Mucosa of stomach (tissue), 1 donor: ENCODE measurements at regions not wholly inside any gene's neighbourhood (a gene's known extent, or its start where the extent isn't known, plus 50 kb on each side); places are given as distances from the start of the nearest gene placed in this dataset.
"Not testable (repeated sequence)": the region's sequence is repeated elsewhere in the genome, so short reads cannot be mapped to it uniquely, and the experiment has no call there.

Source experiments
- H3K27me3 ChIP-seq: one replicate; pipeline ENCODE4 v1.7.0; 2013; ENCODE audit warnings: mild to moderate bottlenecking, low read length; ENCODE audit not compliant: control insufficient read depth, insufficient read depth
- H3K36me3 ChIP-seq: one replicate; pipeline ENCODE4 v1.7.0; 2013; ENCODE audit warnings: low read length; ENCODE audit not compliant: control insufficient read depth, insufficient read depth
- H3K4me1 ChIP-seq: one replicate; pipeline ENCODE4 v1.7.0; 2013; ENCODE audit warnings: mild to moderate bottlenecking, low read length; ENCODE audit not compliant: control insufficient read depth, insufficient read depth
- H3K4me3 ChIP-seq: one replicate; pipeline ENCODE4 v1.7.0; 2013; ENCODE audit warnings: low read length
- H3K9ac ChIP-seq: one replicate; pipeline ENCODE4 v1.7.0; 2013; ENCODE audit warnings: mild to moderate bottlenecking, low read length, moderate library complexity
- H3K9me3 ChIP-seq: one replicate; pipeline ENCODE4 v1.7.0; 2013; ENCODE audit warnings: mild to moderate bottlenecking, low read length, moderate library complexity; ENCODE audit not compliant: control insufficient read depth
- donor health status: Pancreatic carcinoma.

GRCh38 chr1:166410083-166410385 is 243.2 kb upstream of the FAM78B start:
- Histone ChIP-seq H3K9me3 (no peaks in the 10 kb centered on the region), H3K36me3 (no peaks in the 10 kb centered on the region), H3K27me3 (no peaks in the 10 kb centered on the region), H3K4me3 (no peak overlapping the region), H3K9ac (no peak overlapping the region), H3K4me1 (no peaks in the 10 kb centered on the region)

DNA sequence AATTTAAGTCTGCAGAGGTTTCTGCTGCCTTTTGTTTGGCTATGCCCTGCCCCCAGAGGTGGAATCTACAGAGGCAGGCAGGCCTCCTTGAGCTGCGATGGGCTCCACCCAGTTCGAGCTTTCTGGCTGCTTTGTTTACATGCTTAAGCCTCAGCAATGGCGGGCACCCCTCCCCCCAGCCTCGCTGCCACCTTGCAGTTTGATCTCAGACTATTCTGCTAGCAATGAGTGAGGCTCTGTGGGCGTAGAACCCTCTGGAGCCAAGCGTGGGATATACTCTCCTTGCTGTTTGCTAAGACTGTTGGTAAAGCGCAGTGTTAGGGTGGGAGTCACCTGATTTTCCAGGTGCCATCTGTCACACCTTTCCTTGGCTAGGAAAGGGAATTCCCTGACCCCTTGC is 250.0 kb upstream of the FAM78B start:
- not testable (repeated sequence) for H3K4me1 ChIP-seq

GRCh38 chr1:166418344-166418933 is 251.6 kb upstream of the FAM78B start:
- no peak overlapping the region for H3K9ac ChIP-seq
- no peaks in the 10 kb centered on the region for H3K4me1 ChIP-seq
- no peak overlapping the region for H3K4me3 ChIP-seq
- no peaks in the 10 kb centered on the region for H3K36me3 ChIP-seq
- no peaks in the 10 kb centered on the region for H3K9me3 ChIP-seq
- no peaks in the 10 kb centered on the region for H3K27me3 ChIP-seq

More for the DNA sequence above, 250.0 kb upstream of the FAM78B start:
- H3K4me3 ChIP-seq, H3K36me3 ChIP-seq, H3K27me3 ChIP-seq, H3K9me3 ChIP-seq, H3K9ac ChIP-seq: not testable (repeated sequence)

DNA sequence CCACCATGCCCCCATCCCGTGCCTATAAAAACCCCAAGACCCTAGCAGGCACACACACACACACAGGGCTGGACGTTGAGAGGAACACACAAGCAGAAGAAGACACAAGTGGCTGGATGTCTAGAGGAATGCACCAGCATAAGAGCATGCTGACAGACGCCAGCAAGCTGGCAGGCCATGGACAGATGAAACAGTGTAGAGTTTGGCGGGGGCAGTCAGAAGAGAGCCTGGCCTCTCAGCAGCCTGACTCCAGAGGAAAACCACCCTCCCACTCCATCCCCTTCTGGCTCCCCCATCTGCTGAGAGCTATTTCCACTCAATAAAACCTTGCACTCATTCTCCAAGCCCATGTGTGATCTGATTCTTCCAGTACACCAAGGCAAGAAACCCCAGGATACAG is 255.8 kb upstream of the FAM78B start:
- not testable (repeated sequence) for H3K4me1 ChIP-seq, H3K9ac ChIP-seq, H3K27me3 ChIP-seq, H3K36me3 ChIP-seq, H3K4me3 ChIP-seq, H3K9me3 ChIP-seq

- Histone ChIP-seq H3K9ac (no peak overlapping the region), H3K27me3 (no peaks in the 10 kb centered on the region), H3K4me3 (no peak overlapping the region), H3K4me1 (no peaks in the 10 kb centered on the region), H3K9me3 (no peaks in the 10 kb centered on the region), H3K36me3 (no peaks in the 10 kb centered on the region)
These were observed 265.9 kb upstream of the FAM78B start for GRCh38 chr1:166432655-166433054.

DNA sequence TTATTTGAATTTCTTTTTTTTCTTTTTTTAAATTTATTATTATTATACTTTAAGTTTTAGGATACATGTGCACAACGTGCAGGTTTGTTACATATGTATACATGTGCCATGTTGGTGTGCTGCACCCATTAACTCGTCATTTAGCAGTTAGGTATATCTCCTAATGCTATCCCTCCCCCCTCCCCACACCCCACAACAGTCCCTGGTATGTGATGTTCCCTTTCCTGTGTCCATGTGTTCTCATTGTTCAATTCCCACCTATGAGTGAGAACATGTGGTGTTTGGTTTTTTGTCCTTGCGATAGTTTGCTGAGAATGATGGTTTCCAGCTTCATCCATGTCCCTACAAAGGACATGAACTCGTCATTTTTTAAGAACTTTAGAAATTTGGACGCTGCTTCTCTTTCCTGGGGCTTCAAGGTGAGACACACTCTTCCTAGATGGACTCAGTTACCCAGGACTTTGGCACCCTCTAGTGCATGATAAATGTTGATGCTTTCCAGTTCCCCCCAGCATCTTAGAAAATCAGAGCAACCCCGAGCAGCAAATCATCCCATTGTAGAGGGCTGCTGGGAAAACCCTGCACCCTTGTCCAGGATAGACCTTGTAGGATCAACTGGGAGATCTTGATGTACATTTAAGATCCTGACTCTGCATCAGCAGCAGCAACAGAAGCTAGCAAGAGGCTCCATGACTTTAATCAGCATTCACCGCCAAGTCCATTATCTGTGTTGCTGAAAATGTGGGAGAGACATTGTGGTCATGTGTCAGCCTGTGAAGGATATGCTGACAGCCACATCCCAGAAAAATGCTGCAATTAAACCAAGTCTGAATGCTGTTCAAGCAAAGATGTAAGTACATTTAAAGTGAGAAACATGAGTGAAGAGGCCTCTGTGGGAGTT is 266.9 kb upstream of the FAM78B start:
- not testable (repeated sequence) for H3K36me3 ChIP-seq, H3K9ac ChIP-seq, H3K9me3 ChIP-seq, H3K4me3 ChIP-seq, H3K4me1 ChIP-seq, H3K27me3 ChIP-seq

DNA sequence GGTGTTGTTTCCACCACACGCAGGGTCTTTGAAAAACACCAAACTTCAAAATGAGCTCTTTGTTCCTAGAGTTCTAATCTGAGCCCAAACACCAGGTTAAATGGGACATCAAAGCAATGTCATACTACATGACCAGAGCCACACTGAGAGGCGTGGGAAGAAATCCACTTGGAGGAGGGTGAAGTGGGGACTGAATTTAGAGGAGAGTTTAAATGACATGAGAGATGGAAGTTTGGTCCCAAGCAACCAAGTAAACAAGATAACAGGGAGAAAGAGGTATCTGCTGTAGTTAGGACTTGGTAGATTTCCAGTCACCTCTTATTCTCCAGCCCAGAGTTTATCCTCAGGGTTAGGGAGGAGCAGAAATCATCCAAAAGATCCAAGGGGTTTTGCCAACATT is 290.9 kb upstream of the FAM78B start:
- Histone ChIP-seq H3K27me3 (no peaks in the 10 kb centered on the region), H3K9me3 (no peaks in the 10 kb centered on the region), H3K9ac (no peak overlapping the region), H3K4me3 (no peak overlapping the region), H3K4me1 (no peaks in the 10 kb centered on the region), H3K36me3 (no peaks in the 10 kb centered on the region)

DNA sequence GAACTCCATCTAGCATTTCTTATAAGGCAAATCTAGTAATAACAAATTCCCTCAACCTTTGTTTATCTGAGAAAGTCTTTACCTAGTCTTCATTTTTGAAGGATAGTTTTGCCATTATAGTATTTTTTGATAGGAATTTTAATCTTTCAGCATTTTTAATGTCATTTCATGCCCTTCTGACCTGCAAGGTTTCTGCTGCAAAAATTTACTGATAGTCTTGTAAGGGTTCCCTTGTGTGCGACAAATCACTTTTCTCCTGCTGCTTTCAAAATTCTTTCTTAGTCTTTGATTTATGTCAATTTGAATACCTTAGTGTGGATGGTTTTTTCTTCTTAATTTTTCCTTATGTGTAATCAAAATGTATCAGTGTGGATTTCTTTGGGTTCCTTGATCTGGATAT is 297.5 kb upstream of the FAM78B start:
- Histone ChIP-seq H3K36me3 (no peaks in the 10 kb centered on the region), H3K27me3 (no peaks in the 10 kb centered on the region), H3K9ac (no peak overlapping the region), H3K4me3 (no peak overlapping the region), H3K4me1 (no peaks in the 10 kb centered on the region), H3K9me3 (no peaks in the 10 kb centered on the region)

GRCh38 chr1:166470014-166470413 is 303.2 kb upstream of the FAM78B start:
- Histone ChIP-seq H3K27me3 (no peaks in the 10 kb centered on the region), H3K9me3 (no peaks in the 10 kb centered on the region), H3K36me3 (no peaks in the 10 kb centered on the region), H3K4me3 (no peak overlapping the region), H3K9ac (no peak overlapping the region), H3K4me1 (no peaks in the 10 kb centered on the region)

DNA sequence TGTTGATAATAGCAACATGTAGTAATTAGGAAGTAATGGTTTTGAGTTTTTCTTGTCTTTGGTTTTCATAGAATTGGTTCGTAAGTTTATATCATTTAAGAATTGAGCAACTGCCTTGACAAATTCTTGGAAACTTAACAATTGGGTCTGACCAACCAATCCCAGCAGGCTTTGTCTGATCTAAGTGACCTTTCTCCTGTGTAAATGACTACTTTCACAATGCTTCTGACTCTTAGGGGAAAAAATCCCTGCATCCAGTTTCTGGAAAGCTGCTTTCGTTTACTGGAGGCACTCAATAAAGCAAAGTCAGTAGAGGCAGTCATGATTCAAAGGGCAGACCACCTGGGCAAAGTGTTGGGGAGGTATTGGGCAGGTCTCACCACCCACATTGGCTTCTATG is 303.6 kb upstream of the FAM78B start:
- H3K36me3 ChIP-seq, result no peaks in the 10 kb centered on the region

GRCh38 chr1:166471359-166471758 is 304.6 kb upstream of the FAM78B start:
- H3K27me3 ChIP-seq, result no peaks in the 10 kb centered on the region
- H3K36me3 ChIP-seq, result no peaks in the 10 kb centered on the region
- H3K9ac ChIP-seq, result no peak overlapping the region
- no peaks in the 10 kb centered on the region for H3K9me3 ChIP-seq
- no peak overlapping the region for H3K4me3 ChIP-seq
- H3K4me1 ChIP-seq, result no peaks in the 10 kb centered on the region

More for the DNA sequence above, 303.6 kb upstream of the FAM78B start:
- Histone ChIP-seq H3K4me1 (no peaks in the 10 kb centered on the region), H3K27me3 (no peaks in the 10 kb centered on the region), H3K4me3 (no peak overlapping the region), H3K9ac (no peak overlapping the region), H3K9me3 (no peaks in the 10 kb centered on the region)

DNA sequence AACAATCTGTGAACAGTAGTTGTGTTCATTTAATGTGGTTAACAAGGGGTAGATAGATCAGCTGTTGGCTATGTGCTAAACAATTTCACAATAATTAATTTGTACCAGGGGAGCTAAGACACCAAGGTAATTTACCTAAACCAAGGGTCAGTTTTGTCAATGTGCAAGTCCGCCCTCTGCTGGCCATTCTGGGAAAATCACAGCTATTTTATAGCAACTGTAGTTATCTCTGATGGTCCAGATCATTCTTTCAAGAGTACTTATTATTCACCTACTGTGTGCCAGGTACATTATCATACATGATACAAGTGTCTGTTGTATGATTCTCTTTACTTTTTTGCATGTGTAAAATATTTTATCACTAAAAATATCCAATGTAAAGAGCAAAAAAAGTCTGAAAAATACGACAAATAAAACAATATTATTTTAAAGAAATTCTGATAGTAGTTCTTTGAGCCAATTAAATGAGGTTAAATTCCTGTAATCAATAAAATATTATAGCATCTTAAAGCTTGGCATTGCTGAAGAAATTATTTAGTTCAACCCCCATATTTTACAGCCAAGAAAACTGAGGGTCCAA is 312.3 kb upstream of the FAM78B start:
- Histone ChIP-seq H3K4me1 (no peaks in the 10 kb centered on the region), H3K27me3 (no peaks in the 10 kb centered on the region), H3K9me3 (no peaks in the 10 kb centered on the region), H3K36me3 (no peaks in the 10 kb centered on the region), H3K4me3 (no peak overlapping the region), H3K9ac (no peak overlapping the region)
